ENCODE measurements at regions not wholly inside any gene's neighbourhood (a gene's known extent, or its start where the extent isn't known, plus 50 kb on each side); places are given as distances from the start of the nearest gene placed in this dataset.

DNA sequence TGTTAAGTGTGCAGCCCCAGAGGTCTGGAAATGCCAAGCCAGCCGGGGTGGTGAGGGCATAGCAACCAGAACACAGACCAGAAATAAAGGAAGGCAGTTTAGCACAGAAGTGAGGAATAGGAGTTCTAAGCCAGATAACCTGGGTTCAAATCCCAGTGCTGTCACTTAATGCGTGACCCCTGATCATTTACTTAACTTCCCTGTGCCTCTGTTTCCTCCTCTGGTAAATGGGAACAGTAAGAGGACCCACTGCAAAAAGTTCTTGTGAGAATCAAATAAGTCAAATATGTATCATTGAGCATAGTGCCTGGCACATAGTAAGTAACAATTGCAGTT lies 125.2 kb upstream of the ARHGEF3 start:
- TF ChIP-seq, protein P1, sequence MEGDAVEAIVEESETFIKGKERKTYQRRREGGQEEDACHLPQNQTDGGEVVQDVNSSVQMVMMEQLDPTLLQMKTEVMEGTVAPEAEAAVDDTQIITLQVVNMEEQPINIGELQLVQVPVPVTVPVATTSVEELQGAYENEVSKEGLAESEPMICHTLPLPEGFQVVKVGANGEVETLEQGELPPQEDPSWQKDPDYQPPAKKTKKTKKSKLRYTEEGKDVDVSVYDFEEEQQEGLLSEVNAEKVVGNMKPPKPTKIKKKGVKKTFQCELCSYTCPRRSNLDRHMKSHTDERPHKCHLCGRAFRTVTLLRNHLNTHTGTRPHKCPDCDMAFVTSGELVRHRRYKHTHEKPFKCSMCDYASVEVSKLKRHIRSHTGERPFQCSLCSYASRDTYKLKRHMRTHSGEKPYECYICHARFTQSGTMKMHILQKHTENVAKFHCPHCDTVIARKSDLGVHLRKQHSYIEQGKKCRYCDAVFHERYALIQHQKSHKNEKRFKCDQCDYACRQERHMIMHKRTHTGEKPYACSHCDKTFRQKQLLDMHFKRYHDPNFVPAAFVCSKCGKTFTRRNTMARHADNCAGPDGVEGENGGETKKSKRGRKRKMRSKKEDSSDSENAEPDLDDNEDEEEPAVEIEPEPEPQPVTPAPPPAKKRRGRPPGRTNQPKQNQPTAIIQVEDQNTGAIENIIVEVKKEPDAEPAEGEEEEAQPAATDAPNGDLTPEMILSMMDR (IDR thresholded peaks at IDR 0.05), result no peak
- TF ChIP-seq POLR2A (IDR thresholded peaks at IDR 0.05), result no peak

All from adrenal gland (tissue), 5 donors.